GM12892 (cell line): ENCODE measurements at regions not wholly inside any gene's neighbourhood (a gene's known extent, or its start where the extent isn't known, plus 50 kb on each side); places are given as distances from the start of the nearest gene placed in this dataset.
"Not testable (repeated sequence)": the region's sequence is repeated elsewhere in the genome, so short reads cannot be mapped to it uniquely, and the experiment has no call there.

Source experiments
- POLR2A ChIP-seq: IDR thresholded peaks from 2 replicates; pipeline ENCODE4 v1.6.1; 2011; ENCODE audit warnings: low read depth, low read length, control low read depth
- POLR2AphosphoS5 ChIP-seq: IDR thresholded peaks from 2 replicates; pipeline ENCODE4 v1.6.1; 2011; ENCODE audit warnings: low read depth, low read length, control low read depth
- TAF1 ChIP-seq: IDR thresholded peaks from 2 replicates; pipeline ENCODE4 v1.6.1; 2011; ENCODE audit warnings: low read depth, mild to moderate bottlenecking, control low read depth, low read length, borderline replicate concordance

DNA sequence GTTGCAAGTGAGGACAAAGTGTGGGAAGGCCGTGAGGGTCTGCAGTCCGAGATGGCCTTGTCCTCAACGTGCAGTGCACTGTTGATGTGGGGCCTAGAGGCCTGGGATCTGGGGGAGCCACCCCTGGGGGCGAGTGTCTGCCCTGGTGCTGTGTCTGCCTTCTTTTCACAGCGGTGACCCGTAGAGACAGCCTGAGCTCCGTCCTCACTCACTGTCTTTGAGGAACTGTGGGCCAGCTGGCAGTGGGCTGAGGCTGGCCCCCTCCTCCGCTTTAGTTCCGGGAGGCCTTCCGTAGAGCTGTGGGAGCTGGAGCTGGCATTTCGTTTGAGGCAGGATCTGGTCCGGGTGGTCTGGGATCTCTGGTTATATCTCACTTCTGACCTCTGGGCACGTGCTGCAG is 1370.6 kb downstream of the CDH12 start:
- TF ChIP-seq POLR2A, POLR2AphosphoS5, TAF1: not testable (repeated sequence)
